BJ (cell line): ENCODE measurements at regions not wholly inside any gene's neighbourhood (a gene's known extent, or its start where the extent isn't known, plus 50 kb on each side); places are given as distances from the start of the nearest gene placed in this dataset.

Experiments
- CTCF ChIA-PET: fragments of 350-600 bp; formaldehyde crosslinking; extraction: SDS; loops from one replicate; lab custom pipeline; 2021; ENCODE audit warnings: antibody characterized with exemption, inconsistent platforms; lab: Yijun Ruan, JAX
- POLR2A ChIA-PET: fragments of 300-600 bp; sonication (Branson Sonifier 250); formaldehyde crosslinking; extraction: SDS; loops from one replicate; lab custom pipeline; 2021; ENCODE audit warnings: antibody characterized with exemption; lab: Charles Lee
- DNase-seq: peaks from one replicate; pipeline ENCODE4 v3.0.0-alpha.2; 2011; ENCODE audit warnings: low read depth
- H3K27me3 ChIP-seq: 2 replicates; pipeline ENCODE4 v1.6.0; 2011; ENCODE audit warnings: low read length; ENCODE audit not compliant: control insufficient read depth, insufficient read depth
- H3K36me3 ChIP-seq: 2 replicates; pipeline ENCODE4 v1.5.1; 2011; ENCODE audit warnings: low read length; ENCODE audit not compliant: control insufficient read depth, insufficient read depth
- H3K4me3 ChIP-seq: 2 replicates; pipeline ENCODE4 v1.5.1; 2011; ENCODE audit warnings: low read depth, mild to moderate bottlenecking, control low read depth, low read length
- CTCF ChIP-seq: IDR thresholded peaks from 2 replicates; pipeline ENCODE4 v1.5.1; 2011; ENCODE audit warnings: low read depth, mild to moderate bottlenecking, control low read depth, inconsistent platforms, low read length, moderate library complexity; ENCODE audit not compliant: insufficient read depth

DNA sequence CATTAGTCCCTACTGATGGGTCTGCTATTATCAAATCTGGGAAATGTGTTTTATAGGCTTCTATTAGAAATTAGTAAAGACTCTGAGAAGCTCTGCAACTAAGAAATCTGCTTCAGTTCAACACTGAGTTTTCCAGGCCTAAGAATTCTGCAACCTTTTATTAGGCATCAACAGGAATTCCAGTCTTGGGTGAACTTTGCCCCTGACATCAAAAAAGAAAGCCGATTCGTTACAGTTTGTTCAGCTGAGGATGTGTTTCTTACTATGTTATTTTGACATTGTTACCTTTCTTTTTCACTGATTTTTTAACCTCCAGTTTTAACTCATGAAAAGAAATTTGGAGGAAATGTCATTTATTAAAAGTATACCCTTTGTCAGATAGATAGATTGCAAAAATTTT, 131.5 kb upstream of the KCNH8 start:
- DNase-seq = no peak
- Histone ChIP-seq H3K27me3 (no peaks in the 10 kb centered on the region), H3K36me3 (no peaks in the 10 kb centered on the region), H3K4me3 (no peak overlapping the region)
- ChIA-PET POLR2A (no interaction called here), CTCF (no interaction called here)
- TF ChIP-seq CTCF = no peak

DNA sequence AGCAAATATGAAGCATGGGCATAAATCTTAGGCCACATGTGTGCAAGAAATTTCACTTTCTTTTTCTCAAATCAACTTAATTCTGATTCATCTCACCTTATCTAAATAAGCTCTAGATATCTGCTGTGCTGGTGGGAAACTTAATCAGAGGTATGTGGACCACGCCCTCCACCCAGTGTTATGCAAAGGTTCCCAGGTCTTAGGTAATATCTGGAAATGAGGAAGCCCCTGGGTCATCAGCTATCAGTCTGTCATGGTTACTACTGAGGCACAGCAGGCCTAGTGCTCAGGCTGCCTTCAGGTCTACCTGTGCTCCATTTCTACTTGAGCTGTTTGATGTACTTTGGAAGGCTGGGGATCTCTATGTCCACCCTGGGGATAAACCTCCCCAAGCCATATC, 134.4 kb upstream of the KCNH8 start:
- CTCF ChIA-PET = no interaction called here
- no peaks in the 10 kb centered on the region for H3K27me3 ChIP-seq
- POLR2A ChIA-PET = no interaction called here

DNA sequence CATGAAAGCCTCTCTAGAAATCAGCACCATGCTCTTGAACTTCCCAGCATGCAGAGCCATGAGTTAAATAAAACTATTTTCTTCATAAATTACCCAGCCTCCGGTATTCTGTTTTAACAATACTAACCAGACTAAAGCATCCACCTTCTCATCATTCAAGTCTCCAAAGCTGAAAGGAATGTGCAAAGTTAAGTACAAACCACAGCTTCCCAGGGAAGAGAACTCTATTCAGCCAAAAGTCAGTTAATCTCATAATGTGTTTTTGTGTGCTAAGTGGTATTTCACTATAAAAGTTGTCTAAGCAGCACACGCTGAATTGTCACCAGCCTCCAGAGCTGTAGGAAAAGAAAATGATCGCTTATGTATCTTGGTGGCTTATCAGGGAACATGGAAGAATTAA, 135.5 kb upstream of the KCNH8 start:
- H3K4me3 ChIP-seq = no peak overlapping the region
- ChIA-PET CTCF (no interaction called here), POLR2A (no interaction called here)
- no peak for TF ChIP-seq CTCF
- no peaks in the 10 kb centered on the region for H3K36me3 ChIP-seq
- no peaks in the 10 kb centered on the region for H3K27me3 ChIP-seq
- no peak for DNase-seq

More for the DNA sequence above, 134.4 kb upstream of the KCNH8 start:
- DNase-seq = no peak
- H3K4me3 ChIP-seq = no peak overlapping the region
- no peaks in the 10 kb centered on the region for H3K36me3 ChIP-seq
- TF ChIP-seq CTCF = no peak

GRCh38 chr3:19002606-19003005, 145.7 kb upstream of the KCNH8 start:
- ChIA-PET POLR2A (no interaction called here), CTCF (no interaction called here)
- Histone ChIP-seq H3K36me3 (no peaks in the 10 kb centered on the region), H3K27me3 (no peaks in the 10 kb centered on the region), H3K4me3 (no peak overlapping the region)
- TF ChIP-seq CTCF = no peak
- no peak for DNase-seq

DNA sequence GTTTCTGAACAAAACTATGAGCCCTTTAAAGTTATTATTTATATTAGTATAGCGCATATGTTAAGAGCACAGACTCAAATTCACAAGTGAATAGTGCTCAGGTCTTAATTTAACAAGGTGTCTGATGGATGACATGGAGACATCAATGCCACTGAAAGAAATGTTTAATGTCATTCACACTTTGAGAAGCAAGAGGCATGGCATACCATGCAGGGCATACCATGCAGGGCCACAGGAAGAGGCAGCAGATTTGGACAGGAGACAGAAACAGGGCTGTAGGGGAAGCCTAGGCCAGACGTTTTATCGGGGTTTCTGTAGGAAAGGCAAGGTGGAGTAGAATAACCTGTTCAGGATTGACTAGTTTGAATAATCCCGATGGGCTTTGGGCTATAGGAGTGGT, 150.2 kb upstream of the KCNH8 start:
- CTCF ChIA-PET = no interaction called here
- DNase-seq = no peak

More for the DNA sequence above, 150.2 kb upstream of the KCNH8 start:
- POLR2A ChIA-PET = no interaction called here
- H3K4me3 ChIP-seq = no peak overlapping the region
- H3K27me3 ChIP-seq = no peaks in the 10 kb centered on the region
- H3K36me3 ChIP-seq = no peaks in the 10 kb centered on the region
- no peak for TF ChIP-seq CTCF
